ENCODE measurements at regions not wholly inside any gene's neighbourhood (a gene's known extent, or its start where the extent isn't known, plus 50 kb on each side); places are given as distances from the start of the nearest gene placed in this dataset.
"Not testable (repeated sequence)": the region's sequence is repeated elsewhere in the genome, so short reads cannot be mapped to it uniquely, and the experiment has no call there.

- TF ChIP-seq Cebpa-rat (IDR thresholded peaks at IDR 0.05) = no peak
- H3K36me3 ChIP-seq = no peaks in the 10 kb centered on the region
- H3K4me1 ChIP-seq = peaks cover 9 to 19% (median 11%) of the 10 kb centered on the region in 10 experiments
- no peaks in the 10 kb centered on the region for H3K27me3 ChIP-seq
- no peak overlapping the region for H3K27ac ChIP-seq
- H3K4me3 ChIP-seq = no peak overlapping the region
- H3K9me3 ChIP-seq (replicated peaks in 1 of 11) = peaks cover 7 to 16% (median 11%) of the 10 kb centered on the region in 11 experiments; a peak in 19 of 22 replicates
- no peak overlapping the region for H3K4me2 ChIP-seq
- no peak overlapping the region for H3K9ac ChIP-seq
- no peaks in the 10 kb centered on the region for H4K20me1 ChIP-seq
Observed at GRCh38 chr7:3162289-3162688, 118.6 kb upstream of the CARD11 start.

DNA sequence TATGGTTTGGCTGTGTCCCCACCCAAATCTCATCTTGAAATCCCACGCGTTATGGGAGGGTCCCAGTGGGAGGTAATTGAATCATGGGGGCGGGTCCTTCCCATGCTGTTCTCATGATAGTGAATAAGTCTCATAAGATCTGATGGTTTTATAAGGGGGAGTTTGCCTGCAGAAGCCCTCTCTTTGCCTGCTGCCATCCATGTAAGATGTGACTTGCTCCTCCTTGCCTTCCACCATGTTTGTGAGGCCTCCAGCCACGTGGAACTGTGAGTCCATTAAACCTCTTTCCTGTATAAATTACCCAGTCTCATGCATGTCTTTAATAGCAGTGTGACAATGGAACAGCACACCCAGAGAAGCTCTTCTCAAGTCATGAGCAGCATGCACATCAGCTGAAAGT, 119.1 kb upstream of the CARD11 start:
- Histone ChIP-seq H3K9me3 (replicated peaks in 1 of 11) (peaks cover 7 to 16% (median 11%) of the 10 kb centered on the region in 11 experiments; a peak in 19 of 22 replicates), H3K4me1 (peaks cover 4 to 14% (median 6%) of the 10 kb centered on the region in 10 experiments)
- H3K4me2 ChIP-seq, H3K27ac ChIP-seq, H3K36me3 ChIP-seq, H4K20me1 ChIP-seq, H3K4me3 ChIP-seq, H3K27me3 ChIP-seq, H3K9ac ChIP-seq: not testable (repeated sequence)

- no peak overlapping the region for H3K27ac ChIP-seq
- H3K9ac ChIP-seq = no peak overlapping the region
- H3K4me3 ChIP-seq = no peak overlapping the region
- H4K20me1 ChIP-seq = no peaks in the 10 kb centered on the region
- H3K27me3 ChIP-seq = no peaks in the 10 kb centered on the region
- H3K4me2 ChIP-seq = no peak overlapping the region
- peaks cover 7 to 16% (median 11%) of the 10 kb centered on the region in 11 experiments; a peak in 19 of 22 replicates for H3K9me3 ChIP-seq (replicated peaks in 1 of 11)
- no peaks in the 10 kb centered on the region for H3K36me3 ChIP-seq
- peaks cover 0 to 8% (median 0%) of the 10 kb centered on the region in 10 experiments; a peak in 3 of 20 replicates for H3K4me1 ChIP-seq
- TF ChIP-seq Cebpa-rat (IDR thresholded peaks at IDR 0.05) = no peak
Observed at GRCh38 chr7:3164380-3164792, 120.7 kb upstream of the CARD11 start.

DNA sequence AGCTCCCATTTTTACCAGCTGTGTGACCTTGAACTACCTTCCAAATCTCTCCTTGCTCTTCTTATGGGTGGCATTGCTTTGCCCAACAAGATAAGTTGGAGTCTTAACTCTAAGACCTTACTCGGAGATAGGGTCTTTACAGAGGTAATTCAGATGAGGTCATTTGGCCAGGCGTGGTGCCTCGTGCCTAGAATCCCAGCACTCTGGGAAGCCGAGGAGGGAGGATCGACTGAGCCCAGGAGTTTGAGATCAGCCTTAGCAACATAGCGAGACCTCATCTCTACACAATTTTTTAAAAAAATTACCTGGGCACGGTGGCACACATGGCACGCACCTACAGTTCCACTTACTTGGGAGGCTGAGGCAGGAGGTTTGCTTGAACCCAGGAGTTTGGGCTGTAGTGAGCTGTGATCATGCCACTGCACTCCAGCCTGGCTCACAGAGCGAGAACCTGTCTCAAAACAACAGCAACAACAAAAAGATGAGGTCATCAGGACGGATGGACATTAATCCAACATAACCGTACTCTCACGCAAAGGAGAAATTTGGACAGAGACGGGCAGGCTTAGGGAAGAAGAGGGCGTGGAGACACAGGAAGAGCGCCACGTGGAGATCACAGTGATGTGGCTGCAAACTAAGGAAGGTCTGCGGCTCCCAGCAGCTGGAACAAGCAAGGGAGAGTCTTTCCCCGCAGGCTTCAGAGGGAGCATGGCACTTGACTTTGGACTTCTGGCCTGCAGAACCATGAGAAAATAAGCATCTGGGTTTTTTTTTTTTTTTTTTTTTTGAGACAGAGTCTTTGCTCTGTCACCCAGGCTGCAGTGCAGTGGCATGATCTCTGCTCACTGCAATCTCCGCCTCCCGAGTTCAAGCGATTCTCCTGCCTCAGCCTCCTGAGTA, 122.3 kb upstream of the CARD11 start:
- no peak overlapping the region for H3K4me2 ChIP-seq
- H3K27me3 ChIP-seq = no peaks in the 10 kb centered on the region
- H3K4me3 ChIP-seq = no peak overlapping the region
- H3K9ac ChIP-seq = no peak overlapping the region
- H3K9me3 ChIP-seq (replicated peaks in 1 of 11) = peaks cover 8 to 26% (median 19%) of the 10 kb centered on the region in 11 experiments; a peak in 20 of 22 replicates
- peaks cover 0 to 8% (median 0%) of the 10 kb centered on the region in 10 experiments; a peak in 3 of 20 replicates for H3K4me1 ChIP-seq
- H3K36me3 ChIP-seq = no peaks in the 10 kb centered on the region
- H4K20me1 ChIP-seq = no peaks in the 10 kb centered on the region
- H3K27ac ChIP-seq = no peak overlapping the region
- no peak for TF ChIP-seq Cebpa-rat (IDR thresholded peaks at IDR 0.05)

GRCh38 chr7:3167551-3167950, 123.9 kb upstream of the CARD11 start:
- Histone ChIP-seq H3K27me3 (no peaks in the 10 kb centered on the region), H3K4me1 (peaks cover 0 to 8% (median 0%) of the 10 kb centered on the region in 10 experiments; a peak in 3 of 20 replicates), H3K9ac (no peak overlapping the region), H3K4me3 (no peak overlapping the region), H3K4me2 (no peak overlapping the region), H4K20me1 (no peaks in the 10 kb centered on the region), H3K27ac (no peak overlapping the region), H3K36me3 (no peaks in the 10 kb centered on the region), H3K9me3 (replicated peaks in 1 of 11) (peaks cover 7 to 28% (median 18%) of the 10 kb centered on the region in 11 experiments; a peak in 21 of 22 replicates)
- no peak for TF ChIP-seq Cebpa-rat (IDR thresholded peaks at IDR 0.05)

DNA sequence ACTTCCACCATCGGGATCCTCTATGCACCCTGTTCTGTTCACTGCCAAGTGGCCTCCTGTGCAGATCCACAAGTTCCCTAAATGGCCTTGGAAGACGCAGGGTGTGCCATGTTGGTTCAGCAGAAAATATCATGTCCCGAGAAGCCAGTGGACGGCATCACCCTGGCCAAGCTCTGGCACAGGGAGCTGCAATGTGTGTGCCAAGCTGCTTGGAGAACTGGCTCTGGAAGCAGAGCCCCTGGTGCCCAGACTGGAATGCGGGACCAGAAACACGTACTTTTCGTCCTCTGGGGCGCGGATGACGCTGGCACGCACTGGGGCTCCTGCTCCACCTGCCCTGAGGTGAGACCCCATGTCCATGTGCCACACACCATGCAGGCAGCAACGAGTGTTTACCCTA, 124.7 kb upstream of the CARD11 start:
- no peak overlapping the region for H3K4me3 ChIP-seq
- H4K20me1 ChIP-seq = no peaks in the 10 kb centered on the region
- H3K4me2 ChIP-seq = no peak overlapping the region

DNA sequence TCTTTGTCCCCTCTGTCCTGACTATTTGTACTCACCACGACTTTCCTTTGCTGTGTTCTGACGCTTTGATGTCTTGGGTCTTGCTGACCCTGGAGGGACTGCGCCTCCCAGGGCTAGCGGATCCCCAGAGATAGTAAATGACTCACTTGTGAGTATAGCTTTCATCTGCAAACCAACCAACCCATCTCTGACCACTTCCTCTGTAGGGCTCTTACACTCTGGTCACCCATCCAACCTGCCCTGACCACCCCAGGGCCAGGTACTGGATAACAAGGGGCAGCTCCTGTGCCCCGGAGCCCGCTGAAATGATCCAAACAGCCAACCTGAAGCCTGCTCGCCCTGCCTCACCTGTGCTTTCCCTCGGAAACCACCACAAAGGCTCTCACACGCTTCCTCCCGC, 125.2 kb upstream of the CARD11 start:
- Histone ChIP-seq H3K4me1 (peaks cover 0 to 8% (median 0%) of the 10 kb centered on the region in 10 experiments; a peak in 3 of 20 replicates), H3K27ac (no peak overlapping the region), H3K27me3 (no peaks in the 10 kb centered on the region), H3K36me3 (no peaks in the 10 kb centered on the region), H3K4me3 (no peak overlapping the region), H3K4me2 (no peak overlapping the region), H3K9ac (no peak overlapping the region), H4K20me1 (no peaks in the 10 kb centered on the region), H3K9me3 (replicated peaks in 1 of 11) (peaks cover 0 to 18% (median 11%) of the 10 kb centered on the region in 11 experiments; a peak in 12 of 22 replicates)
- no peak for TF ChIP-seq Cebpa-rat (IDR thresholded peaks at IDR 0.05)

More for the DNA sequence above, 124.7 kb upstream of the CARD11 start:
- Histone ChIP-seq H3K27me3 (no peaks in the 10 kb centered on the region), H3K36me3 (no peaks in the 10 kb centered on the region), H3K9ac (no peak overlapping the region), H3K27ac (no peak overlapping the region), H3K4me1 (peaks cover 0 to 8% (median 0%) of the 10 kb centered on the region in 10 experiments; a peak in 3 of 20 replicates), H3K9me3 (replicated peaks in 1 of 11) (peaks cover 0 to 20% (median 11%) of the 10 kb centered on the region in 11 experiments; a peak in 14 of 22 replicates)
- TF ChIP-seq Cebpa-rat (IDR thresholded peaks at IDR 0.05) = no peak

DNA sequence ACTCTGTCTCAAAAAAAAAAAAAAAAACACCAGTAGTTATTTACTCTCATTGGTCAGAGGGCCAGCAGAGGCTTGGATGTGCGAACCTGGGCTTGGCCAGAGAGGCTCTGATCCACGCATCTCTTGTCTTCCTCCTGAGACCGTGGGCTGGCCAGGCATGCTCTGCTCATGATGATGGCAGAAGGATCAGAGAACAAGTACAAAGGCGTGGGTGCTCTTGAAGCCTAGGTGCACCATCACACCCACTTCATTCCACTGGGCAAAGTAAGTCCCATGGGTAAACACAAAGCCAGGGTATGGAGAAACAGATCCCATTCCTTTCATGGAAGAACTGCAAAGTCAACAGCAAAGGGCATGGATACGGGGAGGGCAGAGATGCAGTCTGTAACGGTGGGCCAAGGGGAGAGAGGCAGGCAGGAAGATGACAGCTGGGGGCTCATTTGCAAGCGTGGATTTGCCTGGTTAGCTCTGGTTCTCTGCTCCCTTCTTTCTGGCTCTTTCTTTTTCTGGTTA, 128.2 kb upstream of the SDK1 start:
- no peak for TF ChIP-seq Cebpa-rat (IDR thresholded peaks at IDR 0.05)
- Histone ChIP-seq H3K4me1 (no peaks in the 10 kb centered on the region), H3K36me3 (no peaks in the 10 kb centered on the region), H3K9ac (no peak overlapping the region), H3K27me3 (no peaks in the 10 kb centered on the region), H3K9me3 (replicated peaks in 1 of 11) (peaks cover 0 to 23% (median 11%) of the 10 kb centered on the region in 11 experiments; a peak in 12 of 22 replicates), H3K4me2 (no peak overlapping the region), H4K20me1 (no peaks in the 10 kb centered on the region), H3K4me3 (no peak overlapping the region), H3K27ac (no peak overlapping the region)

DNA sequence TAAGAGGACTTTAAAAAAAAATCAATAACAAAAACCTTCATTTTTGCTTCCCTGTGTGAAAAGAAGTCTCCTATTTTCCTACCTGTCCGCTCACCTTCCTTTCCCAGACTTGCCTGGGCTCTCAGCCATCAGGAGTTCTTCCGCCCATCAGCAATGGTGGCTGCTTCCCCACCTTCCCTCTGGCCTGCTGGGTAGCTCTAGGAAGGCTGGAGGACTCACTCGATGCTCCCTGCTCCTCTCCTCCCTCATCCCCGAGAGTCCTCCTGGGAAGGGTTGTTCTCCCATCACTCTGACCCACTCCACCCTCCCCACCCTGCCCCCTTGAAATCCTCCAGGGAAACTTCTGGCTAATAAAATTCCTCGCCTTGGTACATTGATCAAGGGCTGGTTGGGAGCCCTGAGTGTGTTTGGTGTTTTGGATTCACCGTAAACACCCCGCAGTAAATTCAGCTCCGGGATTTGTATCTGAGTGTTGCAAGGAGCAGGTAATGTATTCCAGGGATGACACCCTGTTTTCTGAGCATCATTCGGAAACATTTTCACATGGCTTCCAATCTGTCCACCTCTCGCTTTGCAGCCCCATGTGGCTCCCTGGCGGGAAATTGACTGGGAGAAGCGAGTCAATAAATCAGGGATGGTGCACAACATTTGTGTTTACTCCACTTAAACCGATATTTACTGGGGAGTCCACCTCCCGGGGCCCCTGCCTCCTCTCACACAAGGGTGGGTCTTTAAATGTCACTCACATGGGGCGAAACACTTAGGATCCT, 126.4 kb upstream of the SDK1 start:
- no peaks in the 10 kb centered on the region for H4K20me1 ChIP-seq
- H3K36me3 ChIP-seq = no peaks in the 10 kb centered on the region
- H3K9ac ChIP-seq = no peak overlapping the region
- no peaks in the 10 kb centered on the region for H3K27me3 ChIP-seq
- peaks cover 0 to 23% (median 11%) of the 10 kb centered on the region in 11 experiments; a peak in 12 of 22 replicates for H3K9me3 ChIP-seq (replicated peaks in 1 of 11)
- no peaks in the 10 kb centered on the region for H3K4me1 ChIP-seq
- no peak for TF ChIP-seq Cebpa-rat (IDR thresholded peaks at IDR 0.05)
- no peak overlapping the region for H3K4me3 ChIP-seq
- no peak overlapping the region for H3K27ac ChIP-seq
- no peak overlapping the region for H3K4me2 ChIP-seq
